ENCODE measurements at regions not wholly inside any gene's neighbourhood (a gene's known extent, or its start where the extent isn't known, plus 50 kb on each side); places are given as distances from the start of the nearest gene placed in this dataset.

- H3K9me3 ChIP-seq (replicated peaks), result 0 out of 2 replicates have a peak, but pooled peaks cover 2% of the 10 kb centered on the region
- no peak overlapping the region for H3K4me3 ChIP-seq
- H3K4me1 ChIP-seq, result no peaks in the 10 kb centered on the region
- no peak for DNase-seq
- no peaks in the 10 kb centered on the region for H3K27me3 ChIP-seq
- H3K27ac ChIP-seq, result no peak overlapping the region
- H3K36me3 ChIP-seq, result no peaks in the 10 kb centered on the region
These were observed 859.6 kb upstream of the KCND2 start for GRCh38 chr7:119413314-119413805.

GRCh38 chr7:119415682-119416081 lies 857.3 kb upstream of the KCND2 start:
- no peak overlapping the region for H3K4me3 ChIP-seq
- H3K27ac ChIP-seq, result no peak overlapping the region
- H3K36me3 ChIP-seq, result no peaks in the 10 kb centered on the region
- H3K9me3 ChIP-seq (replicated peaks), result 0 out of 2 replicates have a peak, but pooled peaks cover 2% of the 10 kb centered on the region
- H3K4me1 ChIP-seq, result no peaks in the 10 kb centered on the region
- DNase-seq, result no peak
- H3K27me3 ChIP-seq, result no peaks in the 10 kb centered on the region

- H3K27me3 ChIP-seq, result no peaks in the 10 kb centered on the region
- H3K27ac ChIP-seq, result no peak overlapping the region
- H3K4me3 ChIP-seq, result no peak overlapping the region
- H3K36me3 ChIP-seq, result no peaks in the 10 kb centered on the region
- DNase-seq, result no peak
- no peaks in the 10 kb centered on the region for H3K9me3 ChIP-seq (replicated peaks)
- H3K4me1 ChIP-seq, result no peaks in the 10 kb centered on the region
These were observed 851.3 kb upstream of the KCND2 start for GRCh38 chr7:119421657-119422056.

DNA sequence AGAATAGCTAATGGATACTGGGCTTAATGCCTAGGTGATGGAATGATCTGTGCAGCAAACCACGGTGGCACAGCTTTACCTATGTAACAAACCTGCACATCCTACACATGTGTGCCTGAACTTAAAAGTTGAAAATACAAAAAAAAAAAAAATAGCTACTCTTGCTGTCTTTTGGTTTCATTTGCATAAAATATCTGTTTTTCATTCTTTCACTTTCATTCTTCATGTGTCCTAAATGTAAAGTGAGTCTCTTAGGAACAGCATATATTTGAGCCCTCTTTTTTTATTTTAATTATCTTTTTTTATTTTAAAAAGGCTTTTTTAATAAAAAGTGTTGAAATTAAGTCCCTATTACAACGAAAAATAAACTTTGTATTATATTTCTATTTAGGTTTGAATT lies 836.1 kb upstream of the KCND2 start:
- no peaks in the 10 kb centered on the region for H3K4me1 ChIP-seq
- no peaks in the 10 kb centered on the region for H3K27me3 ChIP-seq
- H3K36me3 ChIP-seq, result no peaks in the 10 kb centered on the region; the same call in 1 of the 2 replicates
- H3K4me3 ChIP-seq, result no peak overlapping the region
- no peaks in the 10 kb centered on the region for H3K9me3 ChIP-seq (replicated peaks)
- no peak overlapping the region for H3K27ac ChIP-seq
- DNase-seq, result no peak

DNA sequence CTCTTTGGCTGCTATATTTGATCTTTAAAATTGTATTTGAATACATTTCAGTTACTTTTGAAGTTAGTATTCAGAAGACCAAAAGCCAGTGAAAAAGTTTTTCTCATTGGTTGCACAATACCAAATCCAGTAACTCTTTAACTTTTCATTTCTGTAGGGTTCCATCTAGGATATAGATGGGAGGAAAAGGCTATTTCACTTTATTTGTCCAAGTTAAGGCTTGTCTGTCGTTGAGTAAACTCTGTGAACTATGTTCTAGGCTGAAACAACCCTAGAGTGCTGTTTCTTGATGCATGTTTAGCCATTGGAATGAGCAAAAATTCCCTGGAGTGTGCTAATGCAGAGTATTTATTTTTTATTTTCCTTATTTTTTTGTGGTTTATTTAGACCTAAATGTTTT lies 834.7 kb upstream of the KCND2 start:
- no peak for DNase-seq
- H3K9me3 ChIP-seq (replicated peaks), result no peaks in the 10 kb centered on the region
- H3K27ac ChIP-seq, result no peak overlapping the region
- no peaks in the 10 kb centered on the region for H3K27me3 ChIP-seq
- no peak overlapping the region for H3K4me3 ChIP-seq
- H3K4me1 ChIP-seq, result no peaks in the 10 kb centered on the region
- no peaks in the 10 kb centered on the region; the same call in 1 of the 2 replicates for H3K36me3 ChIP-seq

GRCh38 chr7:119439192-119439591 lies 833.8 kb upstream of the KCND2 start:
- Histone ChIP-seq H3K27me3 (no peaks in the 10 kb centered on the region), H3K9me3 (replicated peaks) (no peaks in the 10 kb centered on the region)
- DNase-seq, result no peak

DNA sequence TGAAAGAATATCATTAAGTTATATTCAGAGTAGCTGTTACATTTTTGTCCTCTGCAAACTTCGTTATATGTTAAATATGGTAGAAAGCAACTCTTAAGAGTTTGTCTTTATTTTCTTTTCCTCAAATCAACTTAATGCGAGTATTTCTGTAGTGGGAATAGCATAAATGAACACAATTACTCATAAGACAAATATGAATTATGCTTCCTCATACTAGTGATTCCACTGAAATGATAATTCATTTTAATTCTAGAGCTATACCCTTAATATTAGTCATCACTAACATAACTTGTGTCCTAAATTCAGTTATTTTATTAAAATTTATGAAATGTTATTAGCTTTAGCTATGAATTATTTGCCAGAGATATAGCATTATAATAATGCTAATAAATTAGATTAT lies 820.6 kb upstream of the KCND2 start:
- no peaks in the 10 kb centered on the region for H3K4me1 ChIP-seq
- H3K27ac ChIP-seq, result no peak overlapping the region
- H3K27me3 ChIP-seq, result no peaks in the 10 kb centered on the region
- no peaks in the 10 kb centered on the region for H3K9me3 ChIP-seq (replicated peaks)
- no peak overlapping the region for H3K4me3 ChIP-seq
- H3K36me3 ChIP-seq, result no peaks in the 10 kb centered on the region
- DNase-seq, result no peak

More at GRCh38 chr7:119439192-119439591, 833.8 kb upstream of the KCND2 start:
- no peak overlapping the region for H3K4me3 ChIP-seq
- no peaks in the 10 kb centered on the region for H3K4me1 ChIP-seq
- no peak overlapping the region for H3K27ac ChIP-seq
- H3K36me3 ChIP-seq, result no peaks in the 10 kb centered on the region; the same call in 1 of the 2 replicates

GRCh38 chr7:119465798-119466305 lies 807.1 kb upstream of the KCND2 start:
- no peaks in the 10 kb centered on the region for H3K36me3 ChIP-seq
- no peaks in the 10 kb centered on the region for H3K9me3 ChIP-seq (replicated peaks)
- H3K4me1 ChIP-seq, result no peaks in the 10 kb centered on the region
- no peak for DNase-seq
- H3K4me3 ChIP-seq, result no peak overlapping the region
- no peaks in the 10 kb centered on the region for H3K27me3 ChIP-seq
- H3K27ac ChIP-seq, result no peak overlapping the region

GRCh38 chr7:119472408-119473038 lies 800.5 kb upstream of the KCND2 start:
- no peak for DNase-seq
- H3K4me3 ChIP-seq, result no peak overlapping the region
- no peaks in the 10 kb centered on the region for H3K36me3 ChIP-seq
- H3K27ac ChIP-seq, result no peak overlapping the region
- H3K27me3 ChIP-seq, result no peaks in the 10 kb centered on the region
- no peaks in the 10 kb centered on the region for H3K9me3 ChIP-seq (replicated peaks)
- no peaks in the 10 kb centered on the region for H3K4me1 ChIP-seq

- H3K27me3 ChIP-seq, result no peaks in the 10 kb centered on the region
- peak in 1 of 2 experiments; percentile 21 for DNase-seq
- no peak overlapping the region for H3K27ac ChIP-seq
- no peaks in the 10 kb centered on the region for H3K4me1 ChIP-seq
- H3K9me3 ChIP-seq (replicated peaks), result no peaks in the 10 kb centered on the region
- no peak overlapping the region for H3K4me3 ChIP-seq
- no peaks in the 10 kb centered on the region for H3K36me3 ChIP-seq
These were observed 790.8 kb upstream of the KCND2 start for GRCh38 chr7:119482209-119482608.

GRCh38 chr7:119482671-119483070 lies 790.3 kb upstream of the KCND2 start:
- Histone ChIP-seq H3K4me1 (no peaks in the 10 kb centered on the region), H3K9me3 (replicated peaks) (no peaks in the 10 kb centered on the region), H3K27me3 (no peaks in the 10 kb centered on the region), H3K4me3 (no peak overlapping the region), H3K27ac (no peak overlapping the region), H3K36me3 (no peaks in the 10 kb centered on the region)
- no peak for DNase-seq

DNA sequence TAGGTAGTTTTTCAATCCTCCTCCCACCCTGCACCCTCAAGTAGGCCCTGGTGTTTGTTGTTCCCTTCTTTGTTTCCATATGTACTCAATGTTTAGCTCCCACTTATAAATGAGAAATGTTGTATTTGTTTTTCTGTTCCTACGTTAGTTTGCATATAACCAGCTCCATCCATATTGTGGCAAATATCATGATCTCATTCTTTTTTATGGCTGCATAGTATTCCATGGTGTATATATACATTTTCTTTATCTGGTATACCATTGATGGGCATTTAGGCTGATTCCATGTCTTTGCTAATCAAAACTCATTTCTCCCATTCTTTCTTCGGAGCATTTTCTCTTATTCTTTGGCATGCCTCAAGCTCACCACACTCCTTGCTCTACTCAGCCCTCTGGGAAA lies 789.6 kb upstream of the KCND2 start:
- no peak for DNase-seq
- H3K27ac ChIP-seq, result no peak overlapping the region
- H3K27me3 ChIP-seq, result no peaks in the 10 kb centered on the region
- H3K4me3 ChIP-seq, result no peak overlapping the region
- no peaks in the 10 kb centered on the region for H3K4me1 ChIP-seq
- no peaks in the 10 kb centered on the region for H3K9me3 ChIP-seq (replicated peaks)
- H3K36me3 ChIP-seq, result no peaks in the 10 kb centered on the region

GRCh38 chr7:119514326-119514725 lies 758.6 kb upstream of the KCND2 start:
- DNase-seq, result no peak

DNA sequence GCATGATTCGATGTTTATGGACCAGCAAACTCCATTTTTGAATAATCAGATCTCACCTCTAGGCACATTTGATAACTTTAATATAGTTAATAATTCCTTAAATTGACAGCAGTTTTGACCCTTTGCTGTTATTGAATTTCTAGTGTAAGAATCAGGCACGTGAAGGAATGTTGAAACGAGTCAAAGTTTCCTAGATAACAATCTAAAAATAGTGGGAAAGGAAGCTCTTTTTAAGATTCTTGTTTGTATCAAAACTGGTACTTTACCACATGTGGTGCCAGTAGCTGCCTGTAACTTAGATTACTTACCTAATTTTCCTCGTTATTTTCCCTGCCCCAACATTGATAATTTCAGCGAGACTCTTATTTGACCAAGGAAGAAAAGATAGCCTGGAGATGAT lies 757.8 kb upstream of the KCND2 start:
- Histone ChIP-seq H3K27ac (no peak overlapping the region), H3K4me3 (no peak overlapping the region), H3K9me3 (replicated peaks) (no peaks in the 10 kb centered on the region), H3K27me3 (no peaks in the 10 kb centered on the region), H3K36me3 (no peaks in the 10 kb centered on the region), H3K4me1 (no peaks in the 10 kb centered on the region)
- DNase-seq, result no peak

More at GRCh38 chr7:119514326-119514725, 758.6 kb upstream of the KCND2 start:
- Histone ChIP-seq H3K27me3 (no peaks in the 10 kb centered on the region), H3K27ac (no peak overlapping the region), H3K4me3 (no peak overlapping the region), H3K36me3 (no peaks in the 10 kb centered on the region), H3K4me1 (no peaks in the 10 kb centered on the region), H3K9me3 (replicated peaks) (no peaks in the 10 kb centered on the region)

DNA sequence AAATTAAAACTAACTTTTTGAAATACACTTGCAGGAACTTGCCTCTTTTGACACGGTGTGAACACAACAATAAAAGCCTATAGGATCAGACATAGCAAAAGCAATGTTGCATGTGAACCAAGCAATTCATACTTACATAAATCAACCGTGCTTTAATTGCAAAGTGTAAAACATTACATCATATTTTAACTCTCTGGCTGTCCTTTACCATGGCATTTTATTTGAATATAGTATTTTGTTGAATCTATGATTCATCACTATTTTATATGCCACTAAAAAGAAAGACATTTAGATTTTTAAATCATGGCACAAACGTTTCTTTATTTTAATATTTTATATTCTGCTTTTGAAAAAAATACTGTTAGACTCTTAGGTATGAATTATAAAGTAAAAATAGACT lies 757.0 kb upstream of the KCND2 start:
- Histone ChIP-seq H3K4me1 (no peaks in the 10 kb centered on the region), H3K4me3 (no peak overlapping the region), H3K36me3 (no peaks in the 10 kb centered on the region), H3K27me3 (no peaks in the 10 kb centered on the region), H3K9me3 (replicated peaks) (no peaks in the 10 kb centered on the region), H3K27ac (no peak overlapping the region)
- DNase-seq, result no peak

GRCh38 chr7:119522263-119522662 lies 750.7 kb upstream of the KCND2 start:
- Histone ChIP-seq H3K4me3 (no peak overlapping the region), H3K36me3 (no peaks in the 10 kb centered on the region), H3K9me3 (replicated peaks) (no peaks in the 10 kb centered on the region), H3K27me3 (no peaks in the 10 kb centered on the region), H3K27ac (no peak overlapping the region), H3K4me1 (no peaks in the 10 kb centered on the region)
- no peak for DNase-seq
